HEK293T (cell line): ENCODE measurements at regions not wholly inside any gene's neighbourhood (a gene's known extent, or its start where the extent isn't known, plus 50 kb on each side); places are given as distances from the start of the nearest gene placed in this dataset.

Experiments
- ARNT ChIP-seq: fragments of 450-650 bp; IDR thresholded peaks from 2 replicates; pipeline ENCODE4 v1.6.1; 2017; ENCODE audit warnings: mild to moderate bottlenecking
- BHLHE40 ChIP-seq: fragments of 450-650 bp; IDR thresholded peaks from 2 replicates; pipeline ENCODE4 v1.6.1; 2016; ENCODE audit warnings: mild to moderate bottlenecking, moderate library complexity, borderline replicate concordance
- FOXM1 ChIP-seq: fragments of 450-650 bp; IDR thresholded peaks from 2 replicates; pipeline ENCODE4 v1.6.1; 2017; ENCODE audit warnings: mild to moderate bottlenecking, borderline replicate concordance
- HDGF ChIP-seq: fragments of 450-650 bp; IDR thresholded peaks from 2 replicates; pipeline ENCODE4 v1.6.1; 2017; ENCODE audit warnings: antibody characterized with exemption, borderline replicate concordance
- LEF1 ChIP-seq: fragments of 450-650 bp; IDR thresholded peaks from 2 replicates; pipeline ENCODE4 v1.6.1; 2017; ENCODE audit warnings: mild to moderate bottlenecking, borderline replicate concordance
- NFRKB ChIP-seq: fragments of 450-650 bp; IDR thresholded peaks from 2 replicates; pipeline ENCODE4 v1.6.1; 2016; ENCODE audit warnings: mild to moderate bottlenecking, moderate library complexity
- SP1 ChIP-seq: fragments of 450-650 bp; IDR thresholded peaks from 2 replicates; pipeline ENCODE4 v1.6.1; 2017
- SUZ12 ChIP-seq: fragments of 450-650 bp; IDR thresholded peaks from 2 replicates; pipeline ENCODE4 v1.6.1; 2016; ENCODE audit warnings: mild to moderate bottlenecking
- ZNF384 ChIP-seq: fragments of 450-650 bp; IDR thresholded peaks from 2 replicates; pipeline ENCODE4 v1.6.1; 2016

GRCh38 chr2:120504936-120505705 lies 159.2 kb downstream of the INHBB start:
- TF ChIP-seq NFRKB (no peak), SP1 (no peak), HDGF (no peak), SUZ12 (no peak), LEF1 (no peak), ARNT (no peak), ZNF384 (no peak), BHLHE40 (no peak), FOXM1 (no peak)
